AG09319 (cell line): ENCODE measurements at regions not wholly inside any gene's neighbourhood (a gene's known extent, or its start where the extent isn't known, plus 50 kb on each side); places are given as distances from the start of the nearest gene placed in this dataset.

Experiments
- DNase-seq: peaks from one replicate; pipeline ENCODE4 v3.0.0-alpha.2; 2010; ENCODE audit warnings: low read depth; ENCODE audit errors: extremely low read depth
- CTCF ChIP-seq: IDR thresholded peaks from 2 replicates; pipeline ENCODE4 v1.5.1; 2011; ENCODE audit warnings: low read depth, mild to moderate bottlenecking, inconsistent platforms, low read length, moderate library complexity

DNA sequence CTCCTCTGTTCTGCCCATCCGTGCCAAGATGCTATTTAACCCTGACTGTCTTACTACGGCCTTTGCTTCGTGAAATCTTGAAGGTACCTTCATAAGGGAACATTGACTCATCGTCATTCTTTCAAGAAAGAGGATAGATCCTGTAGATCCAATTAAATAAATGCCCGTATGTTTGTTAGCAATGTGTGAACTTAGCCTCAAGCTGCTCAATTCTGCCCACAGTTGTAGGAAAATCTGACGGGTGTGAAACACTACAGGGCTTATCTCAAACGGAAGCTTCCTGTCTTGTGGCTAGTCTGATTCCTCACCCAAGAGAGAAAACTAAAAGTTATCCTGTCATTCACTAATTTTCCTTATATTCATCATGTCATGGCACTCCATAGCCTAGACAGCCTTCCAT, 168.0 kb upstream of the TBX3 start:
- no peak for TF ChIP-seq CTCF
- DNase-seq, result no peak

DNA sequence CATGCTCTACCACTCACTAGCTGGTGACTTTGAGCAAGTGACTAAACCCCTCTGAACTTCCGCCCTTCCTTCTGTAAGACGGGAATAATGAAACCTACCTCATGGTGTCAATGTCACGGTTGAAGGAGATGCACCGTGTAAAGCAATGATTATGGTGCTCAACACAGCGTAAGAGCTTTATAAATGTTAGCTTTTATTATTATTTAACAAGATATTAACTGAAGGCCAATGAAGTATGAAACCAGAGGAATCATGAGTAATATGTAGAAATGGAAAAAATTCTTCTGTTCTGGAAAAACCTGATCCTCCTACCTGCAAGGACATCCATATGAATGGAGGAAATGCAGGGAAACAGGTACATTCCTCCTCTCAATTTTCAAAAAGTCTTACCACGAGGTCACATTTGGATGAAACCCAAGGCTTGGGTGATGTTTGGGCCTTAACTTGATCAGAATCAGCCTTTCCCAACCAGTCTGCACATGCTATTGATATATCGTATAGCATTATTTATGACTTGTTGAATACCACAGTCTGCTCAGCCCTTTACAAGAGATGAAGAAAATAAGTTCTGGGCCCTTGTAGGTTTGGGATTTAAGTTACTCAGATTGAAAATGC, 166.8 kb upstream of the TBX3 start:
- DNase-seq, result no peak
- TF ChIP-seq CTCF, result no peak

GRCh38 chr12:114848666-114849065, 164.7 kb upstream of the TBX3 start:
- no peak for TF ChIP-seq CTCF
- DNase-seq, result peak; percentile 83

GRCh38 chr12:114847441-114848035, 163.6 kb upstream of the TBX3 start:
- no peak for TF ChIP-seq CTCF
- no peak for DNase-seq

- no peak for TF ChIP-seq CTCF
- DNase-seq, result no peak
Observed at GRCh38 chr12:114846771-114847170, 162.8 kb upstream of the TBX3 start.

DNA sequence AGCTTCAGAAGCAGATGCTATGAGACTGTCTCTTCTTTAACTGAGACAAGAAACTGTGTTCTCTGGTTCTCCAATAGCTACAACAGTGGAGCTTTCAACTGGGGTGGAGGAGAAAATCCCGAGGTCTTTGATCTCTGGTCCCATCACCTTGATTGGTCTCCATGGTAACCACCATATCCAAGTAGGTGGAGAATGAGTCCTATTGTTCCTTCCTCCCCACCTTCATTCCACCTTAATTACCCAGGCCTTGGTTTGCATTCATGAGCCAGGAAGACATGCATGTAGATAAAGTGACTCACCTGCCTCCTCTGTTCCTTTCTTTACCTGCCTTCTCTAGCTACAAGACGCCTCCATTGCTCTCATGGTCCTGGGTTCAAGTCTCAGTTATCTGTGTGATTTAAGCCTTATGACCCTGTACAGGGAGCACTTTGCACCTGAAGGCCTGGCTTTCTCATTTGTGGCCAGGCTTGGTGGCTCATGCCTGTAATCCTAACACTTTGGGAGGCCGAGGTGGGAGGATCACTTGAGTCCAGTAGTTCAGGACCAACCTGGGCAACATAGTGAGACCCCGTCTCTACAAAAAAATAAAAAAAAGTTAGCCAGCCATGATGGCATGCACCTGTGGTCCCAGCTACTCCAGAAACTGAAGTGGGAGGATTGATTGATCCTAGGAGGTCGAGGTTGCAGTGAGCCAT, 157.7 kb upstream of the TBX3 start:
- no peak for DNase-seq

More for the DNA sequence above, 157.7 kb upstream of the TBX3 start:
- no peak for TF ChIP-seq CTCF
